GM21367 (cell line): ENCODE measurements at regions not wholly inside any gene's neighbourhood (a gene's known extent, or its start where the extent isn't known, plus 50 kb on each side); places are given as distances from the start of the nearest gene placed in this dataset.
"Not testable (repeated sequence)": the region's sequence is repeated elsewhere in the genome, so short reads cannot be mapped to it uniquely, and the experiment has no call there.

Experiments used
- ATAC-seq: cut with Tn5 transposase; IDR thresholded peaks from one replicate; pipeline ENCODE4 v1.9.1; 2021; ENCODE audit not compliant: unreplicated experiment

DNA sequence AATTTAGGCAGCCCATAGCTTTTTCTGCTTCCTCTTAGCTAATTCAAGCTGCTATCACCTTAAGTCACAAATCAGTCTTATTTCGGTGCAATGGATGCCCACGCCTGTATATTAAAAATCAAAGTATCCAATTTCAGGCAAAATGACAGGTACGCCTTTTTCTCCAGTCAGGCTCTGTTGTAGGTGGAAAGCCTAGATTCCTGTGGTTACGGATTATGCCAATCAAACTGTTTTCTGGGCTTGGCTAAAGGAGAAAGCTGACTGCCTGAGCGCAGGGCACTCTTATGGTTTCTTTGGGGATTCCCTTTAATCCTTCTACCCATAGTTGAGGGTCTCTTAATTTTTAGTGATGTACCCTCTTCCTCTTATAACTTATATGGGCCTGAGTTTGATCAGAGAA lies 550.5 kb downstream of the PDHA2 start:
- no peak for ATAC-seq

- no peak for ATAC-seq
Observed at GRCh38 chr4:96395747-96396146, 555.9 kb downstream of the PDHA2 start.

DNA sequence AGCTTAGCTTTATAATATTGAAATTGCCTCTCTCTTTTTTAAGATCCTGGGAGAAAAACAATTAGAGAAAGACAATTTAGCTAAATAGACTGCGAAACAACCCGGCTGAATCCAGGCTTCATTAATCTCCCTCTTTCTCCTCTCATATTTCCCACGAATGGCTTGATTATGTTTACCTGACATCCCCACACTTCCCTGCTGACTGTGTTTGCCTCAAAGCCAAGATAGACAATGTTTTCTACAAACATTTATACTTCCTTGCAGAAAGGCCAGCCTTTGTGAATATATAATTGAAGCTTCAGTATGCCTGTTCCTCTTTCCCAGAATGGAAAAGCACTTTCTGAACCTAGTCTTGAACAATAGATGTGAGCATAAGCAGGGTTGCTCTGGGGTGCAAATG lies 566.8 kb downstream of the PDHA2 start:
- ATAC-seq = no peak

- no peak for ATAC-seq
Observed at GRCh38 chr4:96407225-96407624, 567.3 kb downstream of the PDHA2 start.

DNA sequence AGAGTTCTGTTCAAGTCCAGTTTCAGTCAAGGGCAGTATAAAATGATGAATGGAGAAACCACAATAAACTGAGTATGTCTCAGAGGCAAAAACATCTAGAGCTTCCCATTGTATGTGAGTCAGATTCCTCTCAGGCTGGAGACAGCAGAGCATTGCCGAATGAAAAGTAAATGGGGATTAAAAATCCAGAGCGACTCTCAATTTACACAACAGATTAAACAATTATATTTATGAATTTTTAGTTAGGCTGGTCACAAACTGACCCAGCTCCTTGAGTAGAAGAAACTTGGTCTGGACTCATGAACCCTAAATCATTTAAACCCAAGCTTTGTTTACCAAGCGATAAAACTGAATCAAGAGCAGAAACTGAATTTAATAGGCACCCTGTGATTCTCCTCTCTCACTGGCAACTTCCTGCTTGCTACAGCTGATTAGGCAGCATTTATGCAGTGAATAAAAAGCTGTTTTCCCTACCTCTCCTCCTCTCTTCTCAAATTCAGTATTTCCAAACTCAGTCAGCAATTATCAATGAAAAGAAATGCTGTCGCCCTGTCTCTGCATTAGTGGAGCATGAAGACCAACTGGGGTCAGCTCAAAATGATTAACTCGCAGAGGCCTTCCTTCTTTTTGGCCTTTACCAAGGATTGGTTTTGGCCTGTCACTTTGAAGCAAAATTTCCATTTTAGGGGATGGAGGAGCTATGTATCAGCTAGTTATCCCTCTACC lies 568.0 kb downstream of the PDHA2 start:
- no peak for ATAC-seq

DNA sequence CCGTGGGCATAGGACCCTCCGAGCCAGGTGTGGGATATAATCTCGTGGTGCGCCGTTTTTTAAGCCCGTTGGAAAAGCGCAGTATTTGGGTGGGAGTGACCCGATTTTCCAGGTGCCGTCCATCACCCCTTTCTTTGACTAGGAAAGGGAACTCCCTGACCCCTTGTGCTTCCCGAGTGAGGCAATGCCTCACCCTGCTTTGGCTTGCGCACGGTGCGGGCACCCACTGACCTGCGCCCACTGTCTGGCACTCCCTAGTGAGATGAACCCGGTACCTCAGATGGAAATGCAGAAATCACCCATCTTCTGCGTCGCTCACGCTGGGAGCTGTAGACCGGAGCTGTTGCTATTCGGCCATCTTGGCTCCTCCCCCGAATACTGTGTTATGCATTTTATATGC lies 575.0 kb downstream of the PDHA2 start:
- ATAC-seq = not testable (repeated sequence)

DNA sequence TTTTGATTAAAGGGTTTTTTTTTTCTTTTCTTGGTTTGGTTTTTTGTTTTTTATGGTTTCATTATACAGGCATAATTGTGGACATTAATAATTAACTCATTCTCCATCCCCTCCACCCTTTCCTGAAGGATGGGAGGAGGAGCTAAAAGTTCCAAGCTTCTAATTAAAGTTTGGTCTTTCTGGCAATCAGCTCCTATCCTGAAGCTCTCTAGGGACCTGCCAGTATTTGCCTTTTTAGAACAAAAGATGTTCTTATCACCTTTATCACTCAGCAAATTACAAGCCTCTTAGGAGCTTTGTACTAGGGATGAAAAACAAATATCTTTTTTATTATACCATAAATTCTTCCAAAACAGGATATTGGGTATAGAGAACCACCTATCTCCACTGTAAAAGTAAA lies 589.8 kb downstream of the PDHA2 start:
- no peak for ATAC-seq

DNA sequence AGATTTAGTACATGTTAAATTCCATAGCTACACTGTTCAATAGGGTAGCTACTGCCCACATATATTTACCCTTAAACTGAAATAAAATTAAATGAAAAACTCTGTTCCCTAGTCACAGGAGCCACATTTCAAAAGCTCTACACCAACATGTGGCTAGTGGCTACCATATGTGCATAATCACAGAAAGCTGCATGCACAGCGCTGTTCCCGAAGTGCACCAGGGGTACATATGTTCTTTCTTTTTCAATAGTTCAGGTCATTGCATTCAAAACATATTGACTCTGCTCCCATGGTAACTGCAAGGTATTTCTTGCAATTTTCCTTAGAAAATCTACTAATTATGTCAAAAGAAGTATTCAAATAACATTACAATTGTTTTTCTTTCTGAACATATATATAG lies 591.2 kb downstream of the PDHA2 start:
- ATAC-seq = no peak

DNA sequence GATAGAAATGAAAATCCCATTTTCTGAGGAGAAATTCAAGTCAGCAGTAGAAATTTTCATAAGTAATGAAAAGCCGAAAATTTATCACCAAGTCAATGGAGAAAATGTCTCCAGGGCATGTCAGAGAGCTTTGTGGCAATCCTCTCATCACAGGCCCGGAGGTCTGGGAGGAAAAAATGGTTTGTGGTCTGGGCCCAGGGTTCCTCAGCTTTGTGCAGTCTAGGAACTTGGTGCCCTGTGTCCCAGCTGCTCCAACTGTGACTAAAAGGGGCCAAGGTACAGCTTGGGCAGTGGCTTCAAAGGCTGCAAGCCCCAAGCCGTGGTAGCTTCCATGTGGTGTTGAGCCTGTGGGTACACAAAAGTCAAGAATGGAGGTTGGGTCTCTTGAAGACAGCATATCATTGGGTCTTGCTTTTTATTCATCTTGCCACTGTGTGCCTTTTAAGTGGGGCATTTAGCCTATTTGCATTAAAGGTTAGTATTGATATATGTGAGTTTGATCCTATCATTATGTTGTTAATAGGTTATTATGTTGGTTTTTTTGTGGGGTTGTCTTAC lies 608.5 kb downstream of the PDHA2 start:
- no peak for ATAC-seq

GRCh38 chr4:96455045-96455720 lies 615.3 kb downstream of the PDHA2 start:
- ATAC-seq = no peak

GRCh38 chr4:96458031-96458430 lies 618.1 kb downstream of the PDHA2 start:
- not testable (repeated sequence) for ATAC-seq

DNA sequence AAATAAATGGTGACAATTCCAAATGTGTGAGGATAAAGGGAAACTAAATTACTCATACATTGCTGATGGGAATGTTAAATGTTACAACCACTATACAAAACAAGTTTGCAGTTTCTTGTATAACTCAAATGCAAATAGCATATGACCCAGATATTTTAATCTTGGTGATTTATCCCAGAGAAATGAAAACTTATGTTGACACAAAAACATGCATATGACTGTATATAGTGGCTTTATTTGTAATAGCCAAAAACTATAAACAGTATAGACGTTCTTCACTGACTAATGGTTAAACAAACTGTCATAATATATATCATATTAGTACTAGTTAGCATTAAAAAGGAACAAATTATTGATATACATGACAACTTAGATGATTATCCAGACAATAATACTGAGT lies 619.2 kb downstream of the PDHA2 start:
- no peak for ATAC-seq

- ATAC-seq = no peak
Observed at GRCh38 chr4:96465834-96466233, 625.9 kb downstream of the PDHA2 start.

GRCh38 chr4:96471956-96472867 lies 632.3 kb downstream of the PDHA2 start:
- ATAC-seq = no peak

- no peak for ATAC-seq
Observed at GRCh38 chr4:96473246-96473645, 633.4 kb downstream of the PDHA2 start.

GRCh38 chr4:96483308-96484030 lies 643.6 kb downstream of the PDHA2 start:
- ATAC-seq = no peak

DNA sequence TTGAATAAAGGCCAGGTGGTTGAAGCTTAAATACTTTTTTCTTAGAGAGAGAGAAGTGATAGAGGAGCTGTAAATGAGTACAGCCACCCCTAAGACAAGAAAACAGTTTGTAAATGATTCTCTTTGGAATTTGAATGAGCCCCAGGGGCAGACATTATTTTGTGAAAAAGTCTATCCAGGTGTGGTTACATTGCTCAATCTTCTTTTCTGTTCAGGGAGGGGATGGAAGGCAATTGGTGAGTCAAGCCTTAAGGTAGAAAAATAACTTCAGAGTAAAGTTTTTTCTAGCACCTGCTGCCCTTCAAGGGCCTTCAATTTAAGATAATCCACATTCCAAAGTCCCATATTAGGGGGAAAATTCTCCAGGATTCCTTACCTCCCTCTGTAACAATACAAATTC lies 646.7 kb downstream of the PDHA2 start:
- no peak for ATAC-seq

- ATAC-seq = no peak
Observed at GRCh38 chr4:96497621-96498020, 657.7 kb downstream of the PDHA2 start.

DNA sequence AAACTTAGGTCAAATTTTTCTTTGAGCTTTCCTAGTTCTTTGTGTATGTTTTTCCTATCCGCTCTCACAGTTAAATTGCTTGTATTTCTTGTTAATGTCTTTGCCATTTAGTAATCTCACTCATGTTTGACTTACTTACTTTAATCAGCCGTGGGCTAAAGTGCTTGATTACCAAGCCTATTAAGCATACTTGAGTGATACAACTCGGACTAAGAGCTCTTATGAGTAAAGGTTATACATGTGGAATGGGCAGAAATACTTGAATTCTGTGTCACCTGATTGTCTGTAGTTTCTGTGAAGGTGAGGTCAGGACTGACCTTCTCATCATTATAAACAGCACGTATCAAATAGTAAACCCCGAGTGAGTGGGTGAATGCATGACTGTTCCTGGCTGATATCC lies 664.5 kb downstream of the PDHA2 start:
- no peak for ATAC-seq

DNA sequence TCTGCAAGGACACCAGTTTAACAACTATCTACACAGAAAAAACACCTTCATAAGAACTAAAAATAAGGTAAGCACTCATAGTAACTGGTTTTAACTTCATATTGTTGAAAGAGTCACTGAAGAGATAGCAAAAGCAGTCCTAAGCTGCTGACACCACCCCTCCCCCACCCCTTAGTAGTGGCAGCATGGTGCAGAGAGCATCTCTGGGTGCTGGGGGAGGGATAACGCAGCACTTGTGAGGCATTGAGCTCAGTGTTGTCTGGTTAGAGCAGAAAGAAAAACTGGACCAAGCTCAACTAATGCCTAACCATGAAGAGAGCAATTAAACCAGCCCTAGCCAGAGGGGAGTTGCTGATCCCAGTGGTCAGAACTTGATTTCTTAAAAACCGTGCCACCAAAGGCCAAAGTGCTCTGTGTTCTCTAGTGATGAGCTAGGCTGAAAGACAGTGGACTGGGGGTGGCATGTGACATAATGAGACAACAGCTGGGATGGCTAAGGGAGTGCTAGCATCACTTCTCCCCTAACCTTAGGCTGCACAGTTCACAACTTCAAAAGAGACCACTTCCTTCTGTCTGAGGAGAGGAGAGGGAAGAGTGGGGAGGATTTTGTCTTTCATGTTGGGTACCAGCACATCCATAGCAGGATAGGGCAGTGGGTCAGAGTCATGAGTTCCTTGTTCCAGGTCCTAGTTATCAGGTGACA lies 669.3 kb downstream of the PDHA2 start:
- ATAC-seq = no peak
